HG02610 (cell line): ENCODE measurements at regions not wholly inside any gene's neighbourhood (a gene's known extent, or its start where the extent isn't known, plus 50 kb on each side); places are given as distances from the start of the nearest gene placed in this dataset.

ENCODE experiments used
- ATAC-seq: cut with Tn5 transposase; IDR thresholded peaks from one replicate; pipeline ENCODE4 v1.9.1; 2021; ENCODE audit warnings: mild to moderate bottlenecking, moderate library complexity; ENCODE audit not compliant: unreplicated experiment

GRCh38 chr2:489838-490237 is 187.4 kb downstream of the TMEM18 start:
- no peak for ATAC-seq

- no peak for ATAC-seq
Measured at GRCh38 chr2:489084-489483, 188.1 kb downstream of the TMEM18 start.

- ATAC-seq, result no peak
Measured at GRCh38 chr2:487186-488079, 189.8 kb downstream of the TMEM18 start.

- no peak for ATAC-seq
Measured at GRCh38 chr2:486371-486770, 190.8 kb downstream of the TMEM18 start.

GRCh38 chr2:481388-481787 is 193.5 kb upstream of the ALKAL2 start:
- no peak for ATAC-seq

GRCh38 chr2:479490-480176 is 191.7 kb upstream of the ALKAL2 start:
- no peak for ATAC-seq

- ATAC-seq, result no peak
Measured at GRCh38 chr2:479031-479430, 191.1 kb upstream of the ALKAL2 start.

- no peak for ATAC-seq
Measured at GRCh38 chr2:471560-471959, 183.7 kb upstream of the ALKAL2 start.

- ATAC-seq, result no peak
Measured at GRCh38 chr2:469514-469913, 181.6 kb upstream of the ALKAL2 start.

GRCh38 chr2:468648-469336 is 180.9 kb upstream of the ALKAL2 start:
- no peak for ATAC-seq

GRCh38 chr2:467892-468647 is 180.2 kb upstream of the ALKAL2 start:
- ATAC-seq, result no peak

- no peak for ATAC-seq
Measured at GRCh38 chr2:467543-467891, 179.6 kb upstream of the ALKAL2 start.

GRCh38 chr2:467101-467500 is 179.2 kb upstream of the ALKAL2 start:
- no peak for ATAC-seq

GRCh38 chr2:464562-465309 is 176.8 kb upstream of the ALKAL2 start:
- no peak for ATAC-seq

- no peak for ATAC-seq
Measured at GRCh38 chr2:460861-461260, 173.0 kb upstream of the ALKAL2 start.

- ATAC-seq, result no peak
Measured at GRCh38 chr2:459931-460330, 172.0 kb upstream of the ALKAL2 start.

GRCh38 chr2:458425-458815 is 170.5 kb upstream of the ALKAL2 start:
- ATAC-seq, result no peak

GRCh38 chr2:457792-458424 is 170.0 kb upstream of the ALKAL2 start:
- no peak for ATAC-seq

GRCh38 chr2:457262-457661 is 169.4 kb upstream of the ALKAL2 start:
- ATAC-seq, result no peak

GRCh38 chr2:455913-456312 is 168.0 kb upstream of the ALKAL2 start:
- no peak for ATAC-seq
